ENCODE measurements at regions not wholly inside any gene's neighbourhood (a gene's known extent, or its start where the extent isn't known, plus 50 kb on each side); places are given as distances from the start of the nearest gene placed in this dataset.

DNA sequence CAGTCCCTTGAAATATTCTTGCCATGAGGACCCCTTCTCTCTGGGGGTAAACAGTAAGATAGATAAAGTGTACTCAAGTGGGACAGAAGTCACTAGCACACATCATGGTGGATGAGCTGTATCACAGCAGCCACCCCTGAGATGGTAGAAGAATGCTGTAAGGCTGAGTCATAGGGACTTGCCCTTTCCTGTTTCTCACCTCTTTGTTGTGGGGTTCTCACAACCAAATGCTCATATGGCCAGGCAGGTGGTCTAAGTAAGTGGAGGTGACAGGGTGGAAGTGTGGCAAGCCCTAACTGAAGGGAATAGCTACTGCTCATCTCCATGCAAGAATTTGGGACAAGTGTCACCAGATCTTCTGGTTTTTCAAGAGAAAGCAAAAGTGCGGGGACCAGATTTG lies 202.7 kb upstream of the SLC14A2 start:
- no peaks in the 10 kb centered on the region for H3K79me2 ChIP-seq (ENCODE audit: low read depth)
- no peak overlapping the region for H3K27ac Mint-ChIP-seq
- no peaks in the 10 kb centered on the region for H3K36me3 ChIP-seq
- no peaks in the 10 kb centered on the region for H3F3A ChIP-seq (ENCODE audit: low read depth)
- no peaks in the 10 kb centered on the region for H3K9me3 ChIP-seq (ENCODE audit: low read depth)
- no peak for DNase-seq (ENCODE audit: low spot score)
- H3K4me2 ChIP-seq, result no peak overlapping the region
- no peaks in the 10 kb centered on the region for H3K36me3 Mint-ChIP-seq
- TF ChIP-seq, protein P1, sequence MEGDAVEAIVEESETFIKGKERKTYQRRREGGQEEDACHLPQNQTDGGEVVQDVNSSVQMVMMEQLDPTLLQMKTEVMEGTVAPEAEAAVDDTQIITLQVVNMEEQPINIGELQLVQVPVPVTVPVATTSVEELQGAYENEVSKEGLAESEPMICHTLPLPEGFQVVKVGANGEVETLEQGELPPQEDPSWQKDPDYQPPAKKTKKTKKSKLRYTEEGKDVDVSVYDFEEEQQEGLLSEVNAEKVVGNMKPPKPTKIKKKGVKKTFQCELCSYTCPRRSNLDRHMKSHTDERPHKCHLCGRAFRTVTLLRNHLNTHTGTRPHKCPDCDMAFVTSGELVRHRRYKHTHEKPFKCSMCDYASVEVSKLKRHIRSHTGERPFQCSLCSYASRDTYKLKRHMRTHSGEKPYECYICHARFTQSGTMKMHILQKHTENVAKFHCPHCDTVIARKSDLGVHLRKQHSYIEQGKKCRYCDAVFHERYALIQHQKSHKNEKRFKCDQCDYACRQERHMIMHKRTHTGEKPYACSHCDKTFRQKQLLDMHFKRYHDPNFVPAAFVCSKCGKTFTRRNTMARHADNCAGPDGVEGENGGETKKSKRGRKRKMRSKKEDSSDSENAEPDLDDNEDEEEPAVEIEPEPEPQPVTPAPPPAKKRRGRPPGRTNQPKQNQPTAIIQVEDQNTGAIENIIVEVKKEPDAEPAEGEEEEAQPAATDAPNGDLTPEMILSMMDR (IDR thresholded peaks at IDR 0.05), result no peak
- peaks cover 2% of the 10 kb centered on the region for H3K9me3 Mint-ChIP-seq
- no peak overlapping the region for H2AFZ ChIP-seq (replicated peaks)
- H3K4me3 Mint-ChIP-seq, result no peak overlapping the region
- no peak overlapping the region for H3K4me3 ChIP-seq
- H3K9ac ChIP-seq, result no peak overlapping the region
- H3K27me3 Mint-ChIP-seq (ENCODE audit: insufficient read depth, low read depth), result no peaks in the 10 kb centered on the region
- no peaks in the 10 kb centered on the region for H3K27me3 ChIP-seq
- H3K27ac ChIP-seq, result no peak overlapping the region
- no peaks in the 10 kb centered on the region for H4K20me1 ChIP-seq (ENCODE audit: low read depth)
- H3K4me1 Mint-ChIP-seq, result peaks cover 16% of the 10 kb centered on the region
- peaks cover 9% of the 10 kb centered on the region for H3K4me1 ChIP-seq

- no peak for DNase-seq (ENCODE audit: low spot score)
- Mint-ChIP-seq H3K27ac (no peak overlapping the region), H3K4me1 (peaks cover 16% of the 10 kb centered on the region), H3K27me3 (ENCODE audit: insufficient read depth, low read depth) (no peaks in the 10 kb centered on the region), H3K4me3 (no peak overlapping the region), H3K9me3 (peaks cover 2% of the 10 kb centered on the region), H3K36me3 (no peaks in the 10 kb centered on the region)
- no peaks in the 10 kb centered on the region for H3K9me3 ChIP-seq (ENCODE audit: low read depth)
- no peaks in the 10 kb centered on the region for H3K27me3 ChIP-seq
- H3K9ac ChIP-seq, result no peak overlapping the region
- H3F3A ChIP-seq (ENCODE audit: low read depth), result no peaks in the 10 kb centered on the region
- H3K36me3 ChIP-seq, result no peaks in the 10 kb centered on the region
- peaks cover 9% of the 10 kb centered on the region for H3K4me1 ChIP-seq
- no peak overlapping the region for H3K4me3 ChIP-seq
- no peaks in the 10 kb centered on the region for H4K20me1 ChIP-seq (ENCODE audit: low read depth)
- no peak overlapping the region for H3K27ac ChIP-seq
- no peak overlapping the region for H2AFZ ChIP-seq (replicated peaks)
- no peaks in the 10 kb centered on the region for H3K79me2 ChIP-seq (ENCODE audit: low read depth)
- no peak overlapping the region for H3K4me2 ChIP-seq
- no peak for TF ChIP-seq EZH2phosphoT487 (IDR thresholded peaks at IDR 0.05)
- no peak for TF ChIP-seq EZH2 (IDR thresholded peaks at IDR 0.05)
- TF ChIP-seq, protein P1 (IDR thresholded peaks at IDR 0.05), result no peak
Observed at GRCh38 chr18:45413180-45413836, 202.0 kb upstream of the SLC14A2 start.

DNA sequence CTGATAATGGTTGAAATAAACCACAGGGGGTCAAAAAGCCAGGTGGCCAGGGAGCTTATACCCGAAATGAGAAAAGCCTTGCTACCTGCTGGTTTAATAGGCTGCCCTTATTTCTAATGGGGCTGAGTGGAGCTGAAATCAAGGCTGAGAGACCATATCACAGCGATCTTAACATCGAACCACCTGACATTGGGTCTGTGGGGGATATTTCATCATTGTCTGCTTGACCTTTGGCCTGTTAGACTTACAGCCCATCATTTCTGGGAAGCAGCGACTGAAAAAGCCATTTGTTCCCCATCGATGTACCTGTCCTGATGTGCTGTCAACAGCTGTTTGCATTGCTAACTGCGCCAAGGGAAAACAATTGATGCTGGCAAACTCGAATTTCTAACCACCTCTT lies 199.7 kb upstream of the SLC14A2 start:
- DNase-seq (ENCODE audit: low spot score), result no peak
- H2AFZ ChIP-seq (replicated peaks), result no peak overlapping the region
- no peaks in the 10 kb centered on the region for H4K20me1 ChIP-seq (ENCODE audit: low read depth)
- H3K4me3 ChIP-seq, result no peak overlapping the region
- H3K36me3 Mint-ChIP-seq, result no peaks in the 10 kb centered on the region
- H3K4me1 Mint-ChIP-seq, result peaks cover 16% of the 10 kb centered on the region
- no peak overlapping the region for H3K27ac ChIP-seq
- no peaks in the 10 kb centered on the region for H3K9me3 ChIP-seq (ENCODE audit: low read depth)
- H3K27ac Mint-ChIP-seq, result no peak overlapping the region
- no peaks in the 10 kb centered on the region for H3K27me3 ChIP-seq
- no peak overlapping the region for H3K4me2 ChIP-seq
- no peaks in the 10 kb centered on the region for H3K79me2 ChIP-seq (ENCODE audit: low read depth)
- H3K9me3 Mint-ChIP-seq, result no peaks in the 10 kb centered on the region
- peaks cover 2% of the 10 kb centered on the region for H3K27me3 Mint-ChIP-seq (ENCODE audit: insufficient read depth, low read depth)
- no peak for TF ChIP-seq EZH2phosphoT487 (IDR thresholded peaks at IDR 0.05)
- TF ChIP-seq, protein P1 (IDR thresholded peaks at IDR 0.05), result no peak
- no peak for TF ChIP-seq EZH2 (IDR thresholded peaks at IDR 0.05)
- H3K4me1 ChIP-seq, result peaks cover 9% of the 10 kb centered on the region
- no peaks in the 10 kb centered on the region for H3F3A ChIP-seq (ENCODE audit: low read depth)
- H3K36me3 ChIP-seq, result no peaks in the 10 kb centered on the region
- H3K4me3 Mint-ChIP-seq, result no peak overlapping the region
- H3K9ac ChIP-seq, result no peak overlapping the region
